ENCODE measurements at regions not wholly inside any gene's neighbourhood (a gene's known extent, or its start where the extent isn't known, plus 50 kb on each side); places are given as distances from the start of the nearest gene placed in this dataset.

GRCh38 chr11:105204636-105205035 is 65.1 kb upstream of the CARD18 start:
- intact Hi-C loops (cut with DNase I), result no loop called here
- no peak for DNase-seq (ENCODE audit: low spot score)

GRCh38 chr11:105203569-105204240 is 64.1 kb upstream of the CARD18 start:
- DNase-seq (ENCODE audit: low spot score), result no peak
- intact Hi-C loops (cut with DNase I), result no loop called here

GRCh38 chr11:105202844-105203548 is 63.4 kb upstream of the CARD18 start:
- no peak for DNase-seq (ENCODE audit: low spot score)
- intact Hi-C loops (cut with DNase I), result no loop called here

- intact Hi-C loops (cut with DNase I), result no loop called here
- no peak for DNase-seq (ENCODE audit: low spot score)
These were observed 62.9 kb upstream of the CARD18 start for GRCh38 chr11:105202422-105202821.

GRCh38 chr11:105201166-105201565 is 61.6 kb upstream of the CARD18 start:
- intact Hi-C loops (cut with DNase I), result no loop called here
- DNase-seq (ENCODE audit: low spot score), result no peak

GRCh38 chr11:105197071-105197815 is 57.7 kb upstream of the CARD18 start:
- intact Hi-C loops (cut with DNase I), result no loop called here
- peak; percentile 59 for DNase-seq (ENCODE audit: low spot score)

- no peak for DNase-seq (ENCODE audit: low spot score)
- intact Hi-C loops (cut with DNase I), result no loop called here
These were observed 53.7 kb upstream of the CARD18 start for GRCh38 chr11:105193260-105193659.

GRCh38 chr11:105192115-105192514 is 52.5 kb upstream of the CARD18 start:
- no peak for DNase-seq (ENCODE audit: low spot score)
- intact Hi-C loops (cut with DNase I), result no loop called here

- intact Hi-C loops (cut with DNase I), result no loop called here
- no peak for DNase-seq (ENCODE audit: low spot score)
These were observed 50.0 kb upstream of the CARD18 start for GRCh38 chr11:105189581-105189980.
